Activated naive CD4-positive, alpha-beta T cell treated with anti-CD3 and anti-CD28 coated beads, Interleukin-2, amount 10 ng/mL, durations not matched to agents 7 days and 5 days (primary cell): ENCODE measurements at regions not wholly inside any gene's neighbourhood (a gene's known extent, or its start where the extent isn't known, plus 50 kb on each side); places are given as distances from the start of the nearest gene placed in this dataset.

ENCODE experiments used
- CTCF ChIA-PET: fragments of 350-600 bp; sonication (Branson Sonifier 250); formaldehyde crosslinking; loops from one replicate; lab custom pipeline; 2021; ENCODE audit warnings: antibody characterized with exemption; lab: Charles Lee
- DNase-seq: peaks from one replicate; pipeline ENCODE4 v3.0.0-alpha.2; 2020
- H3K27ac Mint-ChIP-seq: one replicate; pipeline ENCODE4 v1.8.0; 2021; ENCODE audit warnings: mild to moderate bottlenecking, moderate library complexity, mixed read lengths
- H3K27me3 Mint-ChIP-seq: one replicate; pipeline ENCODE4 v1.8.0; 2021; ENCODE audit warnings: mild to moderate bottlenecking, mixed read lengths
- H3K36me3 Mint-ChIP-seq: one replicate; pipeline ENCODE4 v1.8.0; 2021; ENCODE audit warnings: mixed read lengths
- H3K4me1 Mint-ChIP-seq: one replicate; pipeline ENCODE4 v1.8.0; 2021; ENCODE audit warnings: mixed read lengths
- H3K4me3 Mint-ChIP-seq: one replicate; pipeline ENCODE4 v1.8.0; 2021; ENCODE audit warnings: mild to moderate bottlenecking, moderate library complexity, mixed read lengths
- H3K9me3 Mint-ChIP-seq: one replicate; pipeline ENCODE4 v1.8.0; 2021; ENCODE audit warnings: mixed read lengths

- DNase-seq: no peak
- no peaks in the 10 kb centered on the region for H3K27me3 Mint-ChIP-seq
- no peaks in the 10 kb centered on the region for H3K4me1 Mint-ChIP-seq
- H3K27ac Mint-ChIP-seq: no peak overlapping the region
- no peak overlapping the region for H3K4me3 Mint-ChIP-seq
- H3K9me3 Mint-ChIP-seq: peaks cover 8% of the 10 kb centered on the region
- CTCF ChIA-PET: no interaction called here
- no peaks in the 10 kb centered on the region for H3K36me3 Mint-ChIP-seq
These were observed 1420.3 kb upstream of the PIK3C3 start for GRCh38 chr18:40534723-40535122.

- no peaks in the 10 kb centered on the region for H3K27me3 Mint-ChIP-seq
- H3K4me1 Mint-ChIP-seq: no peaks in the 10 kb centered on the region
- H3K36me3 Mint-ChIP-seq: no peaks in the 10 kb centered on the region
- no peak overlapping the region for H3K27ac Mint-ChIP-seq
- peaks cover 8% of the 10 kb centered on the region for H3K9me3 Mint-ChIP-seq
- H3K4me3 Mint-ChIP-seq: no peak overlapping the region
- CTCF ChIA-PET: no interaction called here
- DNase-seq: no peak
These were observed 1423.0 kb upstream of the PIK3C3 start for GRCh38 chr18:40532046-40532445.

GRCh38 chr18:40531051-40531450, 1424.0 kb upstream of the PIK3C3 start:
- no peaks in the 10 kb centered on the region for H3K36me3 Mint-ChIP-seq
- H3K27ac Mint-ChIP-seq: no peak overlapping the region
- no peaks in the 10 kb centered on the region for H3K27me3 Mint-ChIP-seq
- no peaks in the 10 kb centered on the region for H3K4me1 Mint-ChIP-seq
- peaks cover 8% of the 10 kb centered on the region for H3K9me3 Mint-ChIP-seq
- CTCF ChIA-PET: no interaction called here
- H3K4me3 Mint-ChIP-seq: no peak overlapping the region
- DNase-seq: no peak

- Mint-ChIP-seq H3K27ac (no peak overlapping the region), H3K4me3 (no peak overlapping the region)
- CTCF ChIA-PET: interaction anchor here (0.6 kb wide), 1 partner anchor 1348 kb away, joined by 3 read pairs; no protein-coding TSS in a partner anchor
These were observed 1425.6 kb upstream of the PIK3C3 start for GRCh38 chr18:40529478-40529877.

GRCh38 chr18:40524881-40525280, 1430.2 kb upstream of the PIK3C3 start:
- Mint-ChIP-seq H3K4me1 (no peaks in the 10 kb centered on the region), H3K9me3 (peaks cover 7% of the 10 kb centered on the region), H3K4me3 (no peak overlapping the region), H3K27ac (no peak overlapping the region), H3K27me3 (no peaks in the 10 kb centered on the region), H3K36me3 (no peaks in the 10 kb centered on the region)
- CTCF ChIA-PET: no interaction called here
- no peak for DNase-seq

More at GRCh38 chr18:40529478-40529877, 1425.6 kb upstream of the PIK3C3 start:
- Mint-ChIP-seq H3K27me3 (no peaks in the 10 kb centered on the region), H3K4me1 (no peaks in the 10 kb centered on the region), H3K36me3 (no peaks in the 10 kb centered on the region), H3K9me3 (peaks cover 7% of the 10 kb centered on the region)
- no peak for DNase-seq

- CTCF ChIA-PET: no interaction called here
- H3K9me3 Mint-ChIP-seq: peaks cover 7% of the 10 kb centered on the region
- DNase-seq: no peak
These were observed 1431.7 kb upstream of the PIK3C3 start for GRCh38 chr18:40523287-40523686.

GRCh38 chr18:40501026-40501425, 1454.0 kb upstream of the PIK3C3 start:
- Mint-ChIP-seq H3K27ac (no peak overlapping the region), H3K27me3 (no peaks in the 10 kb centered on the region), H3K9me3 (peaks cover 8% of the 10 kb centered on the region), H3K4me3 (no peak overlapping the region), H3K36me3 (no peaks in the 10 kb centered on the region), H3K4me1 (no peaks in the 10 kb centered on the region)
- no peak for DNase-seq
- CTCF ChIA-PET: interaction anchor here (0.9 kb wide), 1 partner anchor 54 kb away, joined by 3 read pairs; no protein-coding TSS in a partner anchor

More at GRCh38 chr18:40523287-40523686, 1431.7 kb upstream of the PIK3C3 start:
- Mint-ChIP-seq H3K27ac (no peak overlapping the region), H3K4me1 (no peaks in the 10 kb centered on the region), H3K36me3 (no peaks in the 10 kb centered on the region), H3K27me3 (no peaks in the 10 kb centered on the region), H3K4me3 (no peak overlapping the region)

GRCh38 chr18:40494603-40495002, 1460.4 kb upstream of the PIK3C3 start:
- Mint-ChIP-seq H3K4me1 (no peaks in the 10 kb centered on the region), H3K9me3 (peaks cover 11% of the 10 kb centered on the region), H3K4me3 (no peak overlapping the region), H3K36me3 (no peaks in the 10 kb centered on the region), H3K27me3 (no peaks in the 10 kb centered on the region), H3K27ac (no peak overlapping the region)
- CTCF ChIA-PET: no interaction called here
- no peak for DNase-seq

- DNase-seq: no peak
- Mint-ChIP-seq H3K27ac (no peak overlapping the region), H3K36me3 (no peaks in the 10 kb centered on the region), H3K4me1 (no peaks in the 10 kb centered on the region), H3K4me3 (no peak overlapping the region), H3K9me3 (peaks cover 15% of the 10 kb centered on the region), H3K27me3 (no peaks in the 10 kb centered on the region)
- CTCF ChIA-PET: no interaction called here
These were observed 1461.7 kb upstream of the PIK3C3 start for GRCh38 chr18:40493316-40493715.

- no peaks in the 10 kb centered on the region for H3K27me3 Mint-ChIP-seq
- CTCF ChIA-PET: no interaction called here
- H3K36me3 Mint-ChIP-seq: no peaks in the 10 kb centered on the region
These were observed 1465.7 kb upstream of the PIK3C3 start for GRCh38 chr18:40489301-40489700.

GRCh38 chr18:40485318-40485717, 1469.7 kb upstream of the PIK3C3 start:
- Mint-ChIP-seq H3K9me3 (peaks cover 7% of the 10 kb centered on the region), H3K4me3 (no peak overlapping the region), H3K27ac (no peak overlapping the region), H3K4me1 (no peaks in the 10 kb centered on the region), H3K36me3 (no peaks in the 10 kb centered on the region), H3K27me3 (no peaks in the 10 kb centered on the region)
- DNase-seq: no peak
- CTCF ChIA-PET: no interaction called here

More at GRCh38 chr18:40489301-40489700, 1465.7 kb upstream of the PIK3C3 start:
- Mint-ChIP-seq H3K4me1 (no peaks in the 10 kb centered on the region), H3K4me3 (no peak overlapping the region), H3K27ac (no peak overlapping the region), H3K9me3 (peaks cover 12% of the 10 kb centered on the region)
- DNase-seq: no peak

GRCh38 chr18:40473221-40474029, 1481.6 kb upstream of the PIK3C3 start:
- no peak for DNase-seq
- Mint-ChIP-seq H3K27ac (no peak overlapping the region), H3K9me3 (peaks cover 14% of the 10 kb centered on the region), H3K36me3 (no peaks in the 10 kb centered on the region), H3K4me3 (no peak overlapping the region), H3K27me3 (no peaks in the 10 kb centered on the region), H3K4me1 (no peaks in the 10 kb centered on the region)
- CTCF ChIA-PET: no interaction called here

GRCh38 chr18:40470723-40471122, 1484.3 kb upstream of the PIK3C3 start:
- no peak for DNase-seq
- peaks cover 17% of the 10 kb centered on the region for H3K9me3 Mint-ChIP-seq
- no peaks in the 10 kb centered on the region for H3K36me3 Mint-ChIP-seq
- CTCF ChIA-PET: no interaction called here
- H3K27ac Mint-ChIP-seq: no peak overlapping the region
- H3K27me3 Mint-ChIP-seq: no peaks in the 10 kb centered on the region
- H3K4me1 Mint-ChIP-seq: no peaks in the 10 kb centered on the region
- no peak overlapping the region for H3K4me3 Mint-ChIP-seq

- Mint-ChIP-seq H3K27me3 (no peaks in the 10 kb centered on the region), H3K9me3 (peaks cover 17% of the 10 kb centered on the region), H3K27ac (no peak overlapping the region), H3K4me3 (no peak overlapping the region), H3K36me3 (no peaks in the 10 kb centered on the region), H3K4me1 (no peaks in the 10 kb centered on the region)
- DNase-seq: no peak
- CTCF ChIA-PET: no interaction called here
These were observed 1485.2 kb upstream of the PIK3C3 start for GRCh38 chr18:40469851-40470250.

GRCh38 chr18:40469316-40469715, 1485.7 kb upstream of the PIK3C3 start:
- DNase-seq: no peak
- Mint-ChIP-seq H3K27me3 (no peaks in the 10 kb centered on the region), H3K4me3 (no peak overlapping the region), H3K36me3 (no peaks in the 10 kb centered on the region), H3K9me3 (peaks cover 17% of the 10 kb centered on the region), H3K27ac (no peak overlapping the region), H3K4me1 (no peaks in the 10 kb centered on the region)
- CTCF ChIA-PET: no interaction called here
